CD14-positive monocyte (primary cell): ENCODE measurements at regions not wholly inside any gene's neighbourhood (a gene's known extent, or its start where the extent isn't known, plus 50 kb on each side); places are given as distances from the start of the nearest gene placed in this dataset.

ENCODE experiments used
- DNase-seq, 3 donors: peaks; one replicate each; pipeline ENCODE4 v3.0.0-alpha.2; 2011 to 2022
- H2AFZ ChIP-seq: 2 replicates; pipeline ENCODE4 v1.6.0; 2012; ENCODE audit warnings: mild to moderate bottlenecking, low read depth, low read length, inconsistent platforms; ENCODE audit not compliant: insufficient read depth, poor library complexity, severe bottlenecking
- H3K27ac ChIP-seq, 2 donors: 1 replicate in 1 of 2; 2 replicates in 1 of 2; pipeline ENCODE4 v1.5.1; 2012 to 2013; ENCODE audit warnings: low read length in 2 of 2, control low read depth in 1 of 2, inconsistent platforms in 1 of 2, low read depth in 1 of 2, mild to moderate bottlenecking in 1 of 2
- H3K27me3 ChIP-seq, 2 donors: one replicate each; pipeline versions ENCODE4 v1.6.0 to v1.6.1; 2011 to 2013; ENCODE audit warnings: low read length in 2 of 2; ENCODE audit not compliant: control insufficient read depth in 2 of 2, insufficient read depth in 2 of 2
- H3K36me3 ChIP-seq, 2 donors: replicated peaks in 1 of 2; 1 replicate in 1 of 2; 2 replicates in 1 of 2; pipeline versions ENCODE4 v1.5.1 to v1.6.1; 2012 to 2013; ENCODE audit warnings: low read length in 2 of 2, control low read depth in 1 of 2, inconsistent platforms in 1 of 2, mild to moderate bottlenecking in 1 of 2; ENCODE audit not compliant: insufficient read depth in 2 of 2, control insufficient read depth in 1 of 2
- H3K4me1 ChIP-seq, 2 donors: 1 replicate in 1 of 2; 2 replicates in 1 of 2; pipeline versions ENCODE4 v1.5.1 to v1.6.1; 2012 to 2013; ENCODE audit warnings: low read length in 2 of 2, control low read depth in 1 of 2, inconsistent platforms in 1 of 2, mild to moderate bottlenecking in 1 of 2, moderate library complexity in 1 of 2; ENCODE audit not compliant: insufficient read depth in 2 of 2, control insufficient read depth in 1 of 2
- H3K4me2 ChIP-seq: replicated peaks from 2 replicates; pipeline ENCODE3; 2012; ENCODE audit warnings: low read length, moderate library complexity, mild to moderate bottlenecking; ENCODE audit not compliant: poor library complexity, severe bottlenecking; ENCODE audit errors: extremely low read depth
- H3K4me3 ChIP-seq, 3 experiments: fragments of 200-600 bp in 1 of 3; sonication (generic) in 1 of 3; replicated peaks in 1 of 3; 1 replicate in 2 of 3; 2 replicates in 1 of 3; pipeline ENCODE4 v1.5.1; 2011 to 2013; ENCODE audit warnings: low read length in 3 of 3, mild to moderate bottlenecking in 3 of 3, control low read depth in 2 of 3, low read depth in 2 of 3, inconsistent platforms in 1 of 3, moderate library complexity in 1 of 3
- H3K79me2 ChIP-seq: 2 replicates; pipeline ENCODE4 v1.6.0; 2012; ENCODE audit warnings: mild to moderate bottlenecking, control low read depth, inconsistent platforms, low read length, moderate library complexity; ENCODE audit not compliant: insufficient read depth
- H3K9ac ChIP-seq: 2 replicates; pipeline ENCODE4 v1.6.0; 2017; ENCODE audit warnings: low read length, mild to moderate bottlenecking; ENCODE audit not compliant: insufficient read depth, poor library complexity, severe bottlenecking
- H3K9me3 ChIP-seq, 2 donors: replicated peaks in 1 of 2; 1 replicate in 1 of 2; 2 replicates in 1 of 2; pipeline versions ENCODE4 v1.5.1 to v1.6.1; 2012 to 2013; ENCODE audit warnings: low read length in 2 of 2, control low read depth in 1 of 2; ENCODE audit not compliant: control insufficient read depth in 1 of 2, insufficient read depth in 1 of 2
- H4K20me1 ChIP-seq: 2 replicates; pipeline ENCODE4 v1.6.0; 2012; ENCODE audit warnings: mild to moderate bottlenecking, low read length, control low read depth, moderate library complexity; ENCODE audit not compliant: insufficient read depth
- H3K27ac Mint-ChIP-seq, 7 donors: one replicate each; pipeline ENCODE4 v1.8.0; 2020; ENCODE audit warnings: mild to moderate bottlenecking in 7 of 7, mixed read lengths in 7 of 7, moderate library complexity in 6 of 7, inconsistent platforms in 2 of 7
- H3K27me3 Mint-ChIP-seq, 3 donors: one replicate each; pipeline ENCODE4 v1.8.0; 2021 to 2022; ENCODE audit warnings: low read depth in 3 of 3, mild to moderate bottlenecking in 3 of 3, mixed read lengths in 3 of 3, moderate library complexity in 3 of 3, inconsistent platforms in 1 of 3
- H3K36me3 Mint-ChIP-seq, 2 donors: one replicate each; pipeline ENCODE4 v1.8.0; 2020; ENCODE audit warnings: mixed read lengths in 2 of 2, inconsistent platforms in 1 of 2, mild to moderate bottlenecking in 1 of 2
- H3K4me1 Mint-ChIP-seq: one replicate; pipeline ENCODE4 v1.8.0; 2020; ENCODE audit warnings: mild to moderate bottlenecking, mixed read lengths
- H3K4me3 Mint-ChIP-seq, 2 donors: one replicate each; pipeline ENCODE4 v1.8.0; 2020; ENCODE audit warnings: mild to moderate bottlenecking in 2 of 2, mixed read lengths in 2 of 2, moderate library complexity in 1 of 2
- H3K9me3 Mint-ChIP-seq, 7 donors: one replicate each; pipeline ENCODE4 v1.8.0; 2020 to 2022; ENCODE audit warnings: mixed read lengths in 7 of 7, mild to moderate bottlenecking in 6 of 7, moderate library complexity in 6 of 7, inconsistent platforms in 2 of 7
- WGBS: methylation state at CpG from one replicate; pipeline ENCODE4 v1.1.5; 2013; ENCODE audit warnings: missing lambda C conversion rate; ENCODE audit not compliant: insufficient coverage; 5-methylcytosine and 5-hydroxymethylcytosine counted together
- intact Hi-C, 2 donors: fragments of 100-400 bp; cut with micrococcal nuclease; formaldehyde crosslinking; loops; one replicate each; pipeline versions ENCODE4 v1.15.0 to v1.15.1; 2023
- TF ChIP-seq, protein P1 (sequence below): fragments of 200-600 bp; IDR thresholded peaks from one replicate; pipeline ENCODE4 v1.8.0; 2022; ENCODE audit warnings: antibody characterized with exemption, mild to moderate bottlenecking

DNA sequence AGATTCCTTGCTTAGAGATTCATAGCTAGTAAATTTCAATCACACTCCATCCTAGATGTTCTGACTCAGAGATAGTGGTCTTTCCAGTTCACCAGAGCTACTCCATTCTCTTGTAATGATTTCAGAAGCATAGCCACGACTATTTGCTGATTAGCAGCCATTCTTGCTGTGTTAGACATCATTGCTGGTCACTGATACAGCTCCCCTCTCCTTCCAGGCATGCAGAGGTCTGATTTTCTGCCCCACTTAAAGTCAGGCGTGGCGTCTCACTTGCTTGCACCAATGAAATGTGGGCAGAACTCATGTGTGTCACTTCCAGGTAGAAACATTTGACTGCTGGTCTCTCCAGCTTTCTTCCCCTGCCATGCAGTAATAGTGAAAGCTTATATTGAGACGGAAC, 168.9 kb upstream of the JARID2 start:
- H3K27me3 Mint-ChIP-seq, result peaks cover 0 to 3% (median 1%) of the 10 kb centered on the region in 3 donors
- no peak overlapping the region for H3K4me3 ChIP-seq
- H3K4me3 Mint-ChIP-seq, result no peak overlapping the region
- no peak overlapping the region for H3K4me2 ChIP-seq
- H3K36me3 ChIP-seq, result no peaks in the 10 kb centered on the region
- H2AFZ ChIP-seq, result peak overlapping the region; percentile 22
- no peaks in the 10 kb centered on the region for H4K20me1 ChIP-seq
- no peak overlapping the region for H3K9ac ChIP-seq
- H3K4me1 ChIP-seq, result peaks cover 2 to 5% of the 10 kb centered on the region in 2 donors
- H3K27me3 ChIP-seq, result no peaks in the 10 kb centered on the region
- peaks cover 0 to 3% (median 0%) of the 10 kb centered on the region in 7 donors for H3K9me3 Mint-ChIP-seq
- peaks cover 19% of the 10 kb centered on the region for H3K4me1 Mint-ChIP-seq
- H3K79me2 ChIP-seq, result no peaks in the 10 kb centered on the region
- no peaks in the 10 kb centered on the region for H3K9me3 ChIP-seq
- no peak overlapping the region for H3K27ac ChIP-seq
- peak overlapping the region in 1 of 7 donors; percentile 1 for H3K27ac Mint-ChIP-seq
- DNase-seq, result no peak
- intact Hi-C loops, result no loop called here
- H3K36me3 Mint-ChIP-seq, result no peaks in the 10 kb centered on the region
- WGBS, result 95% methylated on average over 2 of the region's 4 CpGs
- TF ChIP-seq, protein P1, sequence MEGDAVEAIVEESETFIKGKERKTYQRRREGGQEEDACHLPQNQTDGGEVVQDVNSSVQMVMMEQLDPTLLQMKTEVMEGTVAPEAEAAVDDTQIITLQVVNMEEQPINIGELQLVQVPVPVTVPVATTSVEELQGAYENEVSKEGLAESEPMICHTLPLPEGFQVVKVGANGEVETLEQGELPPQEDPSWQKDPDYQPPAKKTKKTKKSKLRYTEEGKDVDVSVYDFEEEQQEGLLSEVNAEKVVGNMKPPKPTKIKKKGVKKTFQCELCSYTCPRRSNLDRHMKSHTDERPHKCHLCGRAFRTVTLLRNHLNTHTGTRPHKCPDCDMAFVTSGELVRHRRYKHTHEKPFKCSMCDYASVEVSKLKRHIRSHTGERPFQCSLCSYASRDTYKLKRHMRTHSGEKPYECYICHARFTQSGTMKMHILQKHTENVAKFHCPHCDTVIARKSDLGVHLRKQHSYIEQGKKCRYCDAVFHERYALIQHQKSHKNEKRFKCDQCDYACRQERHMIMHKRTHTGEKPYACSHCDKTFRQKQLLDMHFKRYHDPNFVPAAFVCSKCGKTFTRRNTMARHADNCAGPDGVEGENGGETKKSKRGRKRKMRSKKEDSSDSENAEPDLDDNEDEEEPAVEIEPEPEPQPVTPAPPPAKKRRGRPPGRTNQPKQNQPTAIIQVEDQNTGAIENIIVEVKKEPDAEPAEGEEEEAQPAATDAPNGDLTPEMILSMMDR, result no peak

DNA sequence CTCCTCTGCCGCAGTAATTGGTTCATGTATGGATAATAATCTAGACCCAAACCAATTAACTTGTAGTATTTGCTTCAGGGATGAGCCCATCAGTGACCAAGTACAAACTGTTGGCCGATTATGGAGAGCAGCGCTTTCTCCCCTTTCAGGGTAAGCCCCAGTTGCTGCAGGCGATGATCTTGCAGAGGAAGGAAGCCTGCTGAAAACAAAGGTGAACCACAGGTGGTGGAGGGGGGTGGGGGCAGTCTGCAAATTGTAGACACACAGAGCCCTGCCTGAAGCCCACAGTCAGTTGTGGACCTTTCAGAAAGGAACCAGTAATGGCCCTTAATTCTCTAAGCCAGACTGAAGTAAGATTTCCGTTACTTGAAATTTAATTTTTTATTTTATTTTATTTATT, 167.9 kb upstream of the JARID2 start:
- Histone ChIP-seq H3K27ac (no peak overlapping the region), H3K4me3 (no peak overlapping the region), H2AFZ (no peak overlapping the region), H3K4me1 (peaks cover 2 to 5% of the 10 kb centered on the region in 2 donors), H3K79me2 (no peaks in the 10 kb centered on the region), H3K27me3 (no peaks in the 10 kb centered on the region), H3K36me3 (no peaks in the 10 kb centered on the region), H3K9ac (no peak overlapping the region), H4K20me1 (no peaks in the 10 kb centered on the region), H3K9me3 (no peaks in the 10 kb centered on the region), H3K4me2 (no peak overlapping the region)
- no peak for DNase-seq
- no peak overlapping the region for H3K27ac Mint-ChIP-seq
- H3K9me3 Mint-ChIP-seq, result peaks cover 0 to 2% (median 0%) of the 10 kb centered on the region in 7 donors
- 100% methylated on average over 1 of the region's 5 CpGs for WGBS
- H3K4me1 Mint-ChIP-seq, result peaks cover 19% of the 10 kb centered on the region
- no peak overlapping the region for H3K4me3 Mint-ChIP-seq
- intact Hi-C loops, result no loop called here
- peaks cover 0 to 3% (median 1%) of the 10 kb centered on the region in 3 donors for H3K27me3 Mint-ChIP-seq
- H3K36me3 Mint-ChIP-seq, result no peaks in the 10 kb centered on the region
- TF ChIP-seq, protein P1, result no peak
